HepG2 (cell line): ENCODE measurements at regions not wholly inside any gene's neighbourhood (a gene's known extent, or its start where the extent isn't known, plus 50 kb on each side); places are given as distances from the start of the nearest gene placed in this dataset.

ENCODE experiments used
- ATAC-seq: fragments of 200-7000 bp; cut with Tn5 transposase; 3 replicates; pipeline ENCODE4 v1.9.1; 2020; ENCODE audit warnings: mild to moderate bottlenecking, moderate library complexity
- BruUV-seq: library from RNA; stranded (reverse); fragments of 400-500 nt; replicated peaks from 2 replicates; lab custom pipeline; 2021; lab: Mats Ljungman, UMichigan
- CTCF ChIA-PET: fragments of 300-600 bp; formaldehyde crosslinking; extraction: SDS; loops from one replicate; lab custom pipeline; 2021; ENCODE audit warnings: low total read pairs, inconsistent platforms, low intra/inter-chr PET ratio; lab: Yijun Ruan, JAX
- POLR2A ChIA-PET: fragments of 350-600 bp; sonication (Branson Sonifier 250); formaldehyde crosslinking; loops from one replicate; lab custom pipeline; 2020; ENCODE audit warnings: antibody characterized with exemption, inconsistent platforms; lab: Yijun Ruan, JAX
- DNase-seq: peaks from one replicate; pipeline ENCODE4 v3.0.0-alpha.2; 2015; ENCODE audit warnings: low spot score
- FAIRE-seq: peaks from 3 replicates; lab custom pipeline; 2011; peaks lifted over from hg19 to GRCh38; lab: Jason Lieb, UNC
- H2AFZ ChIP-seq: one replicate; pipeline ENCODE4 v1.6.1; 2011; ENCODE audit warnings: low read length, inconsistent platforms
- H3K27ac ChIP-seq: fragments of 300-600 bp; 3 replicates; pipeline ENCODE4 v1.8.0; 2011; ENCODE audit warnings: mixed run types, mild to moderate bottlenecking, mixed read lengths, low read length, inconsistent platforms; ENCODE audit not compliant: insufficient read depth; ENCODE audit errors: extremely low read length
- H3K27me3 ChIP-seq, 2 experiments: fragments of 200-600 bp in 1 of 2; 2 replicates in 1 of 2; 3 replicates in 1 of 2; pipeline versions ENCODE4 v1.6.0 to v1.8.0; 2011; ENCODE audit warnings: low read length in 2 of 2, mild to moderate bottlenecking in 2 of 2, moderate library complexity in 2 of 2, inconsistent platforms in 1 of 2; ENCODE audit not compliant: insufficient read depth in 2 of 2, control insufficient read depth in 1 of 2
- H3K36me3 ChIP-seq, 2 experiments: fragments of 200-600 bp in 1 of 2; replicated peaks in 1 of 2; 2 replicates in 1 of 2; 3 replicates in 1 of 2; pipeline versions ENCODE4 v1.5.1 to v1.8.0; 2011; ENCODE audit warnings: low read length in 2 of 2, inconsistent platforms in 1 of 2; ENCODE audit not compliant: insufficient read depth in 2 of 2, control insufficient read depth in 1 of 2
- H3K4me1 ChIP-seq: 2 replicates; pipeline ENCODE4 v1.5.1; 2012; ENCODE audit warnings: low read length, inconsistent platforms; ENCODE audit not compliant: insufficient read depth
- H3K4me2 ChIP-seq: 2 replicates; pipeline ENCODE4 v1.6.0; 2011; ENCODE audit warnings: low read depth, low read length, inconsistent platforms
- H3K4me3 ChIP-seq, 3 experiments: fragments of 200-600 bp in 1 of 3; sonication (generic), shearing (Covaris generic) in 1 of 3; replicated peaks in 1 of 3; 2 replicates each; pipeline ENCODE4 v1.5.1; 2011 to 2016; ENCODE audit warnings: low read length in 3 of 3, inconsistent platforms in 2 of 3, low read depth in 2 of 3, mild to moderate bottlenecking in 2 of 3, control low read depth in 1 of 3, mixed read lengths in 1 of 3; ENCODE audit not compliant: insufficient read depth in 1 of 3
- H3K79me2 ChIP-seq: one replicate; pipeline ENCODE4 v1.6.1; 2011; ENCODE audit warnings: low read length, inconsistent platforms; ENCODE audit not compliant: insufficient read depth
- H3K9ac ChIP-seq: 2 replicates; pipeline ENCODE4 v1.6.0; 2011; ENCODE audit warnings: mild to moderate bottlenecking, low read depth, low read length, inconsistent platforms; ENCODE audit not compliant: insufficient read depth
- H3K9me3 ChIP-seq: 2 replicates; pipeline ENCODE4 v1.5.1; 2012; ENCODE audit warnings: mild to moderate bottlenecking, low read length
- H4K20me1 ChIP-seq: 2 replicates; pipeline ENCODE4 v1.6.0; 2011; ENCODE audit warnings: inconsistent platforms, mild to moderate bottlenecking, low read length, moderate library complexity; ENCODE audit not compliant: insufficient read depth
- ATF1 ChIP-seq: IDR thresholded peaks from 2 replicates; pipeline ENCODE4 v1.6.1; 2016; ENCODE audit warnings: mild to moderate bottlenecking, control low read depth
- DMAP1 ChIP-seq: IDR thresholded peaks from 2 replicates; pipeline ENCODE4 v1.6.1; 2016
- IRX3 ChIP-seq: sonication (generic); formaldehyde crosslinking; IDR thresholded peaks from 2 replicates; pipeline ENCODE4 v1.8.1; 2023; ENCODE audit warnings: mild to moderate bottlenecking, low read depth, missing genetic modification reagents, borderline replicate concordance
- KDM5B ChIP-seq: sonication (generic); formaldehyde crosslinking; IDR thresholded peaks from 2 replicates; pipeline ENCODE4 v1.4.0; 2020; ENCODE audit warnings: missing genetic modification reagents, mild to moderate bottlenecking, borderline replicate concordance
- NFKBIZ ChIP-seq: IDR thresholded peaks from 2 replicates; pipeline ENCODE4 v1.6.1; 2018; ENCODE audit warnings: missing genetic modification reagents, missing compliant biosample characterization
- PAF1 ChIP-seq: IDR thresholded peaks from 2 replicates; pipeline ENCODE4 v1.6.1; 2016; ENCODE audit warnings: missing genetic modification reagents, missing compliant biosample characterization
- SETDB1 ChIP-seq: sonication (generic); formaldehyde crosslinking; IDR thresholded peaks from 2 replicates; pipeline ENCODE4 v1.5.1; 2020; ENCODE audit warnings: missing genetic modification reagents, mild to moderate bottlenecking, borderline replicate concordance
- SP5 ChIP-seq: IDR thresholded peaks from 2 replicates; pipeline ENCODE4 v1.6.1; 2016; ENCODE audit warnings: low read depth, borderline replicate concordance
- TBX2 ChIP-seq: sonication (generic); formaldehyde crosslinking; IDR thresholded peaks from 2 replicates; pipeline ENCODE4 v1.5.0; 2020; ENCODE audit warnings: missing genetic modification reagents, mild to moderate bottlenecking, borderline replicate concordance
- THRA ChIP-seq: sonication (generic); formaldehyde crosslinking; IDR thresholded peaks from 2 replicates; pipeline ENCODE4 v1.4.0; 2020; ENCODE audit warnings: missing genetic modification reagents, borderline replicate concordance
- ZMYM2 ChIP-seq: sonication (generic); formaldehyde crosslinking; IDR thresholded peaks from 2 replicates; pipeline ENCODE4 v1.8.0; 2022; ENCODE audit warnings: mild to moderate bottlenecking, missing genetic modification reagents
- ZNF180 ChIP-seq: sonication (generic); formaldehyde crosslinking; IDR thresholded peaks from 2 replicates; pipeline ENCODE4 v1.4.0; 2020; ENCODE audit warnings: low read depth, missing genetic modification reagents, borderline replicate concordance
- ZNF280B ChIP-seq: sonication (generic); formaldehyde crosslinking; IDR thresholded peaks from 2 replicates; pipeline ENCODE4 v1.5.0; 2020; ENCODE audit warnings: missing genetic modification reagents, mild to moderate bottlenecking, borderline replicate concordance
- ZNF354B ChIP-seq: sonication (generic); formaldehyde crosslinking; IDR thresholded peaks from 2 replicates; pipeline ENCODE4 v1.8.0; 2022; ENCODE audit warnings: mild to moderate bottlenecking, missing genetic modification reagents
- ZNF496 ChIP-seq: sonication (generic); formaldehyde crosslinking; IDR thresholded peaks from 2 replicates; pipeline ENCODE4 v1.8.1; 2023; ENCODE audit warnings: mild to moderate bottlenecking, moderate library complexity, missing genetic modification reagents; ENCODE audit not compliant: insufficient replicate concordance
- ZNF639 ChIP-seq: conservative IDR thresholded peaks from 2 replicates; pipeline ENCODE4 v1.6.1; 2018; ENCODE audit warnings: missing genetic modification reagents
- ZSCAN31 ChIP-seq: sonication (generic); formaldehyde crosslinking; IDR thresholded peaks from 2 replicates; pipeline ENCODE4 v1.5.0; 2020; ENCODE audit warnings: low read depth, mild to moderate bottlenecking, missing genetic modification reagents
- WGBS: methylation state at CpG from one replicate; pipeline ENCODE4 v1.1.6; 2017; ENCODE audit warnings: low lambda C conversion rate; 5-methylcytosine and 5-hydroxymethylcytosine counted together
- in situ Hi-C: cut with HindIII; loops from 2 replicates; pipeline ENCODE4 v1.10.0; 2017; ENCODE audit warnings: low pct_unique_long_range_greater_than_20kb; ENCODE audit not compliant: extremely low pct_ligation_motif_present
- intact Hi-C: fragments of 100-400 bp; cut with micrococcal nuclease; formaldehyde crosslinking; loops from one replicate; pipeline ENCODE4 v1.10.0; 2022; ENCODE audit not compliant: unreplicated experiment

GRCh38 chr5:3222924-3223323, 372.7 kb upstream of the IRX1 start:
- H3K4me1 ChIP-seq, result no peaks in the 10 kb centered on the region
- no peak overlapping the region for H3K4me2 ChIP-seq
- H3K79me2 ChIP-seq, result no peaks in the 10 kb centered on the region
- no peak overlapping the region for H2AFZ ChIP-seq
- no TSS peak for BruUV-seq
- H4K20me1 ChIP-seq, result no peaks in the 10 kb centered on the region
- FAIRE-seq, result no peak
- no peaks in the 10 kb centered on the region for H3K36me3 ChIP-seq
- H3K27me3 ChIP-seq, result peaks cover 0 to 1% of the 10 kb centered on the region in 2 experiments; a peak in 2 of 5 replicates
- CTCF ChIA-PET, result no interaction called here
- POLR2A ChIA-PET, result no interaction called here
- H3K9ac ChIP-seq, result no peak overlapping the region
- no peak for DNase-seq
- TF ChIP-seq KDM5B (CRISPR knock-in tag), result no peak
- TF ChIP-seq ZMYM2 (CRISPR knock-in tag), result no peak
- no peak for TF ChIP-seq ZNF280B
- TF ChIP-seq SETDB1 (CRISPR knock-in tag), result no peak
- TF ChIP-seq ZNF639 (CRISPR knock-in tag), result no peak
- no peak for TF ChIP-seq ATF1 (CRISPR knock-in tag)
- intact Hi-C loops, result no loop called here
- no peak for ATAC-seq
- WGBS, result 24% methylated on average over 4 of the region's 5 CpGs
- no peak overlapping the region for H3K4me3 ChIP-seq
- in situ Hi-C loops, result no loop called here
- H3K27ac ChIP-seq, result no peak overlapping the region
- H3K9me3 ChIP-seq, result no peaks in the 10 kb centered on the region

- 19% methylated on average over 3 of the region's 9 CpGs for WGBS
- POLR2A ChIA-PET, result no interaction called here
- TF ChIP-seq SP5 (CRISPR knock-in tag), result no peak
- TF ChIP-seq ZNF180, result no peak
- no peak for TF ChIP-seq THRA (CRISPR knock-in tag)
- no peak for TF ChIP-seq NFKBIZ (CRISPR knock-in tag)
- TF ChIP-seq ZNF354B (CRISPR knock-in tag), result no peak
- no peak for TF ChIP-seq PAF1
- no peak for TF ChIP-seq TBX2 (CRISPR knock-in tag)
- no peak for TF ChIP-seq DMAP1
- no peak for TF ChIP-seq ZSCAN31 (CRISPR knock-in tag)
- TF ChIP-seq ZNF496 (CRISPR knock-in tag), result no peak
- no peak for TF ChIP-seq IRX3 (CRISPR knock-in tag)
Measured at GRCh38 chr5:3221432-3221831, 374.2 kb upstream of the IRX1 start.

More at GRCh38 chr5:3221432-3221831, 374.2 kb upstream of the IRX1 start:
- no peak overlapping the region for H3K4me2 ChIP-seq
- no peak overlapping the region for H3K9ac ChIP-seq
- no peaks in the 10 kb centered on the region for H3K4me1 ChIP-seq
- CTCF ChIA-PET, result no interaction called here
- H3K27ac ChIP-seq, result no peak overlapping the region
- FAIRE-seq, result no peak
- no peaks in the 10 kb centered on the region for H3K79me2 ChIP-seq
- no peaks in the 10 kb centered on the region for H3K36me3 ChIP-seq
- BruUV-seq, result no TSS peak
- in situ Hi-C loops (no loop called here), intact Hi-C loops (no loop called here)
- H3K9me3 ChIP-seq, result no peaks in the 10 kb centered on the region
- DNase-seq, result no peak
- no peaks in the 10 kb centered on the region for H4K20me1 ChIP-seq
- H3K4me3 ChIP-seq, result no peak overlapping the region
- ATAC-seq, result no peak
- peaks cover 0 to 1% of the 10 kb centered on the region in 2 experiments; a peak in 2 of 5 replicates for H3K27me3 ChIP-seq
- no peak overlapping the region for H2AFZ ChIP-seq
